Lower lobe of right lung (tissue), 2 donors: ENCODE measurements at regions not wholly inside any gene's neighbourhood (a gene's known extent, or its start where the extent isn't known, plus 50 kb on each side); places are given as distances from the start of the nearest gene placed in this dataset.
A peak's percentile ranks its signal among the peaks of the same experiment; 100 is the strongest.
"Not testable (repeated sequence)": the region's sequence is repeated elsewhere in the genome, so short reads cannot be mapped to it uniquely, and the experiment has no call there.

Experiments
- ATAC-seq, 2 donors: fragments of 200-7000 bp; cut with Tn5 transposase; one replicate each; pipeline ENCODE4 v1.9.1; 2020 to 2022; ENCODE audit warnings: mild to moderate bottlenecking in 2 of 2, moderate library complexity in 2 of 2
- DNase-seq: peaks from one replicate; pipeline ENCODE4 v3.0.0-alpha.2; 2020
- H3K27ac ChIP-seq: fragments of 200-600 bp; one replicate; pipeline ENCODE4 v1.8.0; 2022
- H3K27me3 ChIP-seq: fragments of 200-600 bp; one replicate; pipeline ENCODE4 v1.8.0; 2022; ENCODE audit warnings: low read depth
- H3K36me3 ChIP-seq: fragments of 200-600 bp; one replicate; pipeline ENCODE4 v1.8.0; 2022; ENCODE audit warnings: mild to moderate bottlenecking
- H3K4me1 ChIP-seq: fragments of 200-600 bp; one replicate; pipeline ENCODE4 v1.8.0; 2022
- H3K4me3 ChIP-seq: fragments of 200-600 bp; one replicate; pipeline ENCODE4 v1.8.0; 2022; ENCODE audit warnings: mild to moderate bottlenecking
- H3K9me3 ChIP-seq: fragments of 200-600 bp; one replicate; pipeline ENCODE4 v1.8.0; 2022
- intact Hi-C: fragments of 100-400 bp; cut with DNase I; formaldehyde crosslinking; loops from one replicate; pipeline ENCODE4 v1.11.0; 2022
- TF ChIP-seq, protein P1 (sequence below): fragments of 200-600 bp; IDR thresholded peaks from one replicate; pipeline ENCODE4 v1.8.0; 2022; ENCODE audit warnings: antibody characterized with exemption, mild to moderate bottlenecking
- donor health status: DM: no; HTN: yes; CAD: no; lungs with severe emphysema.

DNA sequence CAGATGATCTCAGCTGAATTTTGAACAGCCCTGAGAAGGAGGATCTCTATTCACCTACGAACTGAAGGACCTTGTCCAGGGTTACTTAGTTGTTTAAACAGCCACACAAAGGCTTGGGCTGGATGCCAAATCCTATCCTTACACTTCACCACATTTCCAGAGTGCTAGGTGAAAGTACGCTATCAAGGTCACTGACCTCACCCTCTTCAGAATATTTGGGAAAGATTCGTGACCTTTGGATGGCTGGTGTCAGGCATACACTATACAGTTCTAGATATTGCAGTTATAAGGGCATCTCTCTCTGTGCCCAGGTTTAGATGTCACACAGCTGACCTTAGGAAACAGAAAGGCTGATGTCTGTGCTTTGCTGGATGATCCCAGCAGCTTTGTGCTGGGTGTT, 61.2 kb upstream of the ABLIM1 start:
- intact Hi-C loops, result no loop called here
- H3K27me3 ChIP-seq, result no peaks in the 10 kb centered on the region
- ATAC-seq (peak in 1 of 2 donors; percentile 50), DNase-seq (no peak)
- H3K36me3 ChIP-seq, result no peaks in the 10 kb centered on the region
- H3K4me1 ChIP-seq, result peaks cover 21% of the 10 kb centered on the region
- TF ChIP-seq, protein P1, sequence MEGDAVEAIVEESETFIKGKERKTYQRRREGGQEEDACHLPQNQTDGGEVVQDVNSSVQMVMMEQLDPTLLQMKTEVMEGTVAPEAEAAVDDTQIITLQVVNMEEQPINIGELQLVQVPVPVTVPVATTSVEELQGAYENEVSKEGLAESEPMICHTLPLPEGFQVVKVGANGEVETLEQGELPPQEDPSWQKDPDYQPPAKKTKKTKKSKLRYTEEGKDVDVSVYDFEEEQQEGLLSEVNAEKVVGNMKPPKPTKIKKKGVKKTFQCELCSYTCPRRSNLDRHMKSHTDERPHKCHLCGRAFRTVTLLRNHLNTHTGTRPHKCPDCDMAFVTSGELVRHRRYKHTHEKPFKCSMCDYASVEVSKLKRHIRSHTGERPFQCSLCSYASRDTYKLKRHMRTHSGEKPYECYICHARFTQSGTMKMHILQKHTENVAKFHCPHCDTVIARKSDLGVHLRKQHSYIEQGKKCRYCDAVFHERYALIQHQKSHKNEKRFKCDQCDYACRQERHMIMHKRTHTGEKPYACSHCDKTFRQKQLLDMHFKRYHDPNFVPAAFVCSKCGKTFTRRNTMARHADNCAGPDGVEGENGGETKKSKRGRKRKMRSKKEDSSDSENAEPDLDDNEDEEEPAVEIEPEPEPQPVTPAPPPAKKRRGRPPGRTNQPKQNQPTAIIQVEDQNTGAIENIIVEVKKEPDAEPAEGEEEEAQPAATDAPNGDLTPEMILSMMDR, result no peak
- H3K9me3 ChIP-seq, result no peaks in the 10 kb centered on the region
- H3K27ac ChIP-seq, result no peak overlapping the region
- H3K4me3 ChIP-seq, result no peak overlapping the region

DNA sequence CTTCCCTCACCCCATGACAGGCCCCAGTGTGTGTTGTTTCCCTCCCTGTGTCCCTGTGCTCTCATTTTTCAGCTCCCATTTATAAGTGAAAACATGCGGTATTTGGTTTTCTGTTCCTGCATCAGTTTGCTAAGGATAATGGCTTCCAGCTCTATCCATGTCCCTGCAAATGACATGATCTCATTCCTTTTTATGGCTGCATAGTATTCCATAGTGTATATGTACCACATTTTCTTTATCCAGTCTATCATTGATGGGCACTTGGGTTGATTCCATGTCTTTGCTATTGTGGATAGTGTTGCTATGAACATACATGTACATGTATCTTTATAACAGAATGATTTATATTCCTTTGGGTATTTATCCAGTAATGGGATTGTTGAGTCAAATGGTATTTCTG, 61.9 kb upstream of the ABLIM1 start:
- not testable (repeated sequence) for ATAC-seq, H3K27ac ChIP-seq

GRCh38 chr10:114720685-114721278, 62.7 kb upstream of the ABLIM1 start:
- TF ChIP-seq, protein P1, result no peak
- Histone ChIP-seq H3K9me3 (no peaks in the 10 kb centered on the region), H3K27me3 (no peaks in the 10 kb centered on the region), H3K27ac (no peak overlapping the region), H3K4me1 (peaks cover 9% of the 10 kb centered on the region), H3K36me3 (no peaks in the 10 kb centered on the region), H3K4me3 (no peak overlapping the region)
- ATAC-seq (peak; percentile 41 to 77), DNase-seq (no peak)
- intact Hi-C loops, result no loop called here

More for the DNA sequence above, 61.9 kb upstream of the ABLIM1 start:
- H3K9me3 ChIP-seq, H3K36me3 ChIP-seq, H3K4me3 ChIP-seq, intact Hi-C loops, DNase-seq, H3K27me3 ChIP-seq: not testable (repeated sequence)
- H3K4me1 ChIP-seq, result peaks cover 14% of the 10 kb centered on the region

GRCh38 chr10:114722136-114722535, 64.1 kb upstream of the ABLIM1 start:
- ATAC-seq, H3K36me3 ChIP-seq, H3K27ac ChIP-seq, DNase-seq, H3K4me3 ChIP-seq, intact Hi-C loops, H3K27me3 ChIP-seq, H3K9me3 ChIP-seq: not testable (repeated sequence)
- H3K4me1 ChIP-seq, result peaks cover 15% of the 10 kb centered on the region

- no peak overlapping the region for H3K27ac ChIP-seq
- H3K9me3 ChIP-seq, result no peaks in the 10 kb centered on the region
- H3K27me3 ChIP-seq, result no peaks in the 10 kb centered on the region
- ATAC-seq, result no peak
- no peak for DNase-seq
- TF ChIP-seq, protein P1, result no peak
- H3K4me1 ChIP-seq, result peaks cover 14% of the 10 kb centered on the region
- no peak overlapping the region for H3K4me3 ChIP-seq
- intact Hi-C loops, result no loop called here
- no peaks in the 10 kb centered on the region for H3K36me3 ChIP-seq
These were observed 65.3 kb upstream of the ABLIM1 start for GRCh38 chr10:114723361-114723760.

- TF ChIP-seq, protein P1, result no peak
- no peak overlapping the region for H3K27ac ChIP-seq
- H3K36me3 ChIP-seq, result no peaks in the 10 kb centered on the region
- H3K4me3 ChIP-seq, result no peak overlapping the region
- H3K27me3 ChIP-seq, result no peaks in the 10 kb centered on the region
- ATAC-seq, result no peak
- H3K4me1 ChIP-seq, result peaks cover 6% of the 10 kb centered on the region
- no peaks in the 10 kb centered on the region for H3K9me3 ChIP-seq
- intact Hi-C loops, result no loop called here
- DNase-seq, result no peak
These were observed 66.1 kb upstream of the ABLIM1 start for GRCh38 chr10:114723991-114724715.
